Testis (tissue), 2 donors: ENCODE measurements at regions not wholly inside any gene's neighbourhood (a gene's known extent, or its start where the extent isn't known, plus 50 kb on each side); places are given as distances from the start of the nearest gene placed in this dataset.

Source experiments
- POLR2A ChIP-seq: fragments of 450-650 bp; IDR thresholded peaks from one replicate; pipeline ENCODE4 v1.6.1; 2017; ENCODE audit warnings: antibody characterized with exemption, mild to moderate bottlenecking, moderate library complexity
- TF ChIP-seq, protein P1 (sequence below), 3 experiments: fragments of 450-650 bp in 2 of 3; fragments of 200-600 bp in 1 of 3; sonication (generic) in 1 of 3; IDR thresholded peaks; one replicate each; pipeline ENCODE4 v1.5.1; 2016 to 2019; ENCODE audit warnings: antibody characterized with exemption in 3 of 3, mild to moderate bottlenecking in 2 of 3, moderate library complexity in 1 of 3

DNA sequence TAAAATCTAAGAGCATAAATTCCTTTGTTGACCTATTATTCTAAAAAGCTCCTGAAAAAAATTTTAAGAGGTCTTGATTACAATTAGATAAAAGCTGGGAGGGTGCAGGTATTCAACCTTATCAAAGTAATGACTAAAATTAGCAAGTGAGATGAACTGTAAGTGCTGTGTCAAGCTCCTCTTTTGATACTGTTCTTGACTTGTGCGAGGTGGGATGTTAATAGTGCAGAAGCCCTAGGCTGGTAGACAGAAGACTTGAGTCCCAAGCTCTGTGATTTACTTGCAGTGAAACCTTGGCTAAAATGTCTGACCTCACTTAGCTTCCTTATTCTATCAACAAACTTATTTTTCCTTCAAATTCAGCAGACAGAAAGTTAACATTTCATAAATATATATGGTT is 637.5 kb downstream of the DSC3 start:
- TF ChIP-seq POLR2A, result no peak
- TF ChIP-seq, protein P1, sequence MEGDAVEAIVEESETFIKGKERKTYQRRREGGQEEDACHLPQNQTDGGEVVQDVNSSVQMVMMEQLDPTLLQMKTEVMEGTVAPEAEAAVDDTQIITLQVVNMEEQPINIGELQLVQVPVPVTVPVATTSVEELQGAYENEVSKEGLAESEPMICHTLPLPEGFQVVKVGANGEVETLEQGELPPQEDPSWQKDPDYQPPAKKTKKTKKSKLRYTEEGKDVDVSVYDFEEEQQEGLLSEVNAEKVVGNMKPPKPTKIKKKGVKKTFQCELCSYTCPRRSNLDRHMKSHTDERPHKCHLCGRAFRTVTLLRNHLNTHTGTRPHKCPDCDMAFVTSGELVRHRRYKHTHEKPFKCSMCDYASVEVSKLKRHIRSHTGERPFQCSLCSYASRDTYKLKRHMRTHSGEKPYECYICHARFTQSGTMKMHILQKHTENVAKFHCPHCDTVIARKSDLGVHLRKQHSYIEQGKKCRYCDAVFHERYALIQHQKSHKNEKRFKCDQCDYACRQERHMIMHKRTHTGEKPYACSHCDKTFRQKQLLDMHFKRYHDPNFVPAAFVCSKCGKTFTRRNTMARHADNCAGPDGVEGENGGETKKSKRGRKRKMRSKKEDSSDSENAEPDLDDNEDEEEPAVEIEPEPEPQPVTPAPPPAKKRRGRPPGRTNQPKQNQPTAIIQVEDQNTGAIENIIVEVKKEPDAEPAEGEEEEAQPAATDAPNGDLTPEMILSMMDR (IDR thresholded peaks at IDR 0.05), result no peak
